Tibial nerve (tissue), 3 donors: ENCODE measurements at regions not wholly inside any gene's neighbourhood (a gene's known extent, or its start where the extent isn't known, plus 50 kb on each side); places are given as distances from the start of the nearest gene placed in this dataset.

Experiments
- CTCF ChIP-seq, 5 experiments: fragments of 200-600 bp in 3 of 5; fragments of 450-650 bp in 2 of 5; sonication (generic) in 3 of 5; IDR thresholded peaks; one replicate each; pipeline ENCODE4 v1.5.1; 2016 to 2019; ENCODE audit warnings: antibody characterized with exemption in 5 of 5, mild to moderate bottlenecking in 3 of 5, moderate library complexity in 2 of 5
- POLR2A ChIP-seq, 2 donors: fragments of 450-650 bp; IDR thresholded peaks; one replicate each; pipeline ENCODE4 v1.6.1; 2017; ENCODE audit warnings: antibody characterized with exemption in 2 of 2, mild to moderate bottlenecking in 2 of 2, moderate library complexity in 2 of 2

GRCh38 chr7:19284596-19285300 lies 139.5 kb upstream of the FERD3L start:
- no peak for TF ChIP-seq CTCF (IDR thresholded peaks at IDR 0.05)
- TF ChIP-seq POLR2A (IDR thresholded peaks at IDR 0.05) = no peak
